GM21528 (cell line): ENCODE measurements at regions not wholly inside any gene's neighbourhood (a gene's known extent, or its start where the extent isn't known, plus 50 kb on each side); places are given as distances from the start of the nearest gene placed in this dataset.
A peak's percentile ranks its signal among the peaks of the same experiment; 100 is the strongest.

Source experiments
- ATAC-seq: cut with Tn5 transposase; IDR thresholded peaks from one replicate; pipeline ENCODE4 v1.9.1; 2021; ENCODE audit warnings: mild to moderate bottlenecking, moderate library complexity; ENCODE audit not compliant: unreplicated experiment, low FRiP score

DNA sequence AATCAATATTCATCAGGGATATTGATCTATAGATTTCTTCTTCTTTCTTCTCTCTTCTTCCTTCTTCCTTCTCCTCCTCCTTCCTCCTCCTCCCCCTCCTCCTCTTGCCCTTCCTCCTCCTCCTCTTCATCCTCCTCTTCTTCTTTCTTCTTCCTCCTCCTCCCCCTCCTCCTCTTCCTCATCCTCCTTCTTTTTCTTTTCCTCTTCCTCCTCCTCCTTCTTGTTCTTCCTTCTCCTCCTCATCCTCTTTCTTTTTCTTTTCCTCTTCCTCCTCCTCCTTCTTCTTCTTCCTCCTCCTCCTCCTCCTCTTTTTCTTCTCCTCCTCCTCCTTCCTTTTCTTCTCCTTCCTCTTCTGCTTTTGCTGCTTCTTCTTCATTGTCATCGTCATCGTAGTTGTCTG, 52.4 kb upstream of the SERINC1 start:
- ATAC-seq = no peak

DNA sequence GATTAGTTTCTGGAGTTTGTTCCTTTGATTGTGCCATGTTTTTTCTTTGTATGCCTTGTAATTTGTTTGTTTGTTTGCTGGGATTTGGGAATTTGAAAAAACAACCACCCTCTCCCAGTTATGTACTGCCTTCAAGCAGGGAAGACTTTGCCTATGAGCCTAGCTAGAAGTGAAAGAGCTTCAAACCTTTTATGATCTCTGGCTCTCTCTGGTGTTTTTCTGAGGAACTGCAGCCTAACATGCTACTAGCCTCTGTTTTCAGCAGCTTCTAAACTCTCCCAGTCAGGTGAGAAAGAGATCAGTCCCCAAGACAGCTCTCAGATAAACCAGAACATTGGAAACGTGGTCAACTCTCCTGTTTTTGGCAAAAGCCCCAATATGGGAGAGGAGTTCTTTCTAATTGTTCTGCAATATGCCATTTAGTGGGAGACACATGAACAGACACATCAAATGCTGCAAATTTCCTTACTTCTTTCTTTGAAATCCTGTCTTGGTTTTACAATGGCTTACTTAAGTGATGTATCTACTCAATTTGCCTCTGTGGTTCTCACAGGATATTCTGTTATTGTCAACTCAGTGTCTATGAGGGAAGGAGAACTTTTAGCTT, 58.9 kb upstream of the SERINC1 start:
- ATAC-seq = peak; percentile 96

DNA sequence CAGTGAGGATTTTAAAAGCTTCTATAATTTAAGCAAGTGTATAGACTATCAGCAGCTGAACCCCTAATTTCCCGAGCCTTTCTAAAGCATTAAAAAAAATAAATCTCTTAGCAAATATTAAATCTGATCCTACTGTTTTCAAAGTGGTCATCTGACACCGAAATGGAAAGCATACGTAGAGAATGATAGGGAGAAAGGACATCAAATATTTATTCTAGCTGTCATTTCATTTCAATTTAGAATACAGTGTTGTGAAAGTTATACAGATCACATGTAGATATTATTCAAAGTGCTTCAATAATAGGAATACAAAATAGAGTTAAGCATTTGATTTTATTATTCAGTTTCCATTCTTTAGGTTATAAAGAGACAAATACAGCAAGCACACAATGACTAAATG, 61.9 kb upstream of the PKIB start:
- ATAC-seq = no peak

DNA sequence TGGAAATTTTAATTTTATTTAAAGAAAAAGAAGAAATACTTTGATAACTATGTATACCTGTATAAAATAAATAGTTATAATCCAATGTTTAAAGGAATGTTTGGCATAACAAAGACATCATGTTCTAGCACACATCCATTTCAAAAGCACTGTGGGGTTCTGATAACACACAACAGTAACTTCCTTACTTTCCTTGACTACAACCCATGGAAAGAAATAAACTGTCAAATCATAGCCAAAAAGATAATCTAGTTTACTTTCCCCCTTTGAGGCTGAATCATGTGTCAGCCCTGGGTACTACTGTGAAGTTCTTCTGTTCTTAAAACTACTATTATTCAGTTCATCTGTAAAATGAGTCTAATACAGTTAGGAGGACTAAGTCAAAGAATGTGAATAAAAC, 61.4 kb upstream of the PKIB start:
- ATAC-seq = no peak

DNA sequence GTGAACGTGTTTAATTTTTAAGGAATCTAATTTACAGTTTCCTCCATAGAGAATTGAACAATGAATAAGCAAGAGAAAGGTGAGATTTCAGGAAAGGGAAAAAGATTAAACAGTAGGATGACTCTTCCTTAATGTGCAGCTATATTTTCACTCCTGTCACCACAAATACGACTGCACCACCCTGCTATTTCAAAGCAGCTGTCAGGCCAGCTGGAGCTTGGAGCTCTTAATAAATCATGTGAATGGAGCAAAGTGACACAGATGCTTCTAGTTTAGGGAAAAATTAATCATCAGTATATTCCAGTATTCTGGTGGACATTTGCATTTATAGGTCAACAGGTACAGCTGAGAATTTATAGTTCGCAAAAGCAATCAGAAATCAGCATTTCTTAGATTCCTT, 56.5 kb upstream of the PKIB start:
- ATAC-seq = no peak

DNA sequence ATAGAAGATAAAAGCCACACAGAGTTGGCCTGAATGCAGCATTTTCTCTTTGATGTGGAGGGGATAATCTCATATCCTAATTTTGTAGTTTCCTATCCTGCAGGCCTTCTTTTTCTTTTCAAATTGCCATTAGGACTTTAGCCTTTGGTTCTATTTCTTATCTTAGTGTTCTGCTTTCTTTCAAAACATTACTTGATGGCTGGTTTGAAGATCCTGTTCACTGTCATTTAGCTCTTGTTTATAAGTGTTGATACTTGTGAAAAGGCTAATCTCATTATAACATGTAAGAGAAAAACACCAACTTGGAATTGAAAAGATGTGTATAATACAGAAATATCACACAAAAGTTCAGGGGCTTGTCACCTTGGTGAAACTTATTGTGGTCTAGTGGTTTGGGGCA, 54.6 kb upstream of the PKIB start:
- no peak for ATAC-seq

DNA sequence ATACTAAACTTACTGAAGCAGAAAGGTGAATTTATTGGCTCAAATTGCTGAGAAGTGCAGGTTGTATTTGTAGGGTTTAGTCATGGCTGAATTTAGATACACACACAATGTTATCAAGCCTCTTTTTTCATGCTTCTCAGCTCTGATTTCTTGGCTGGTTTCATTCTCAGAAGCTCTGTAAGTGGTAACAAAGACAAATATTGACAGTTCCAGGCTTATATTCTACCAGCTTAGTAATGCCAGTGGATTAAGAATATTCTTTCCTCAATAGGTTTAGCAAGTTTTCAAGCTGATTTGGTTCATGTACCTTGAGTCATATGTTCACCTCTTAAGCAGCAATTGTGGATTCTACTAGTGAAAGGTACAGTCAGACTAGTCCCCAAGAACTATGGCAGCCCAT, 52.1 kb upstream of the PKIB start:
- no peak for ATAC-seq
